Hematopoietic multipotent progenitor cell treated with erythropoietin and hydrocortisone succinate and interleukin-3 and kit ligand, for 15 days (in vitro differentiated cells): ENCODE measurements at regions not wholly inside any gene's neighbourhood (a gene's known extent, or its start where the extent isn't known, plus 50 kb on each side); places are given as distances from the start of the nearest gene placed in this dataset.

Source experiments
- DNase-seq: peaks from one replicate; pipeline ENCODE4 v3.0.0-alpha.2; 2015; ENCODE audit warnings: low spot score

- DNase-seq = no peak
These were observed 276.9 kb downstream of the UQCRFS1 start for GRCh38 chr19:28936001-28936400.

- no peak for DNase-seq
These were observed 278.3 kb downstream of the UQCRFS1 start for GRCh38 chr19:28934631-28935030.

- no peak for DNase-seq
These were observed 279.9 kb downstream of the UQCRFS1 start for GRCh38 chr19:28933039-28933438.

GRCh38 chr19:28932446-28932845, 280.5 kb downstream of the UQCRFS1 start:
- no peak for DNase-seq

GRCh38 chr19:28929006-28929405, 283.9 kb downstream of the UQCRFS1 start:
- DNase-seq = no peak

- DNase-seq = no peak
These were observed 285.5 kb downstream of the UQCRFS1 start for GRCh38 chr19:28927456-28927855.

- DNase-seq = no peak
These were observed 292.5 kb downstream of the UQCRFS1 start for GRCh38 chr19:28920269-28921066.

GRCh38 chr19:28917621-28918020, 295.3 kb downstream of the UQCRFS1 start:
- no peak for DNase-seq

- no peak for DNase-seq
These were observed 297.1 kb downstream of the UQCRFS1 start for GRCh38 chr19:28915737-28916460.

GRCh38 chr19:28915202-28915601, 297.7 kb downstream of the UQCRFS1 start:
- DNase-seq = no peak

- no peak for DNase-seq
These were observed 298.8 kb downstream of the UQCRFS1 start for GRCh38 chr19:28914173-28914572.

GRCh38 chr19:28913626-28914025, 299.3 kb downstream of the UQCRFS1 start:
- no peak for DNase-seq

- no peak for DNase-seq
These were observed 304.0 kb downstream of the UQCRFS1 start for GRCh38 chr19:28908941-28909340.

- DNase-seq = no peak
These were observed 305.4 kb downstream of the UQCRFS1 start for GRCh38 chr19:28907534-28907933.

GRCh38 chr19:28905996-28906395, 307.0 kb downstream of the UQCRFS1 start:
- DNase-seq = no peak

GRCh38 chr19:28899703-28900102, 313.2 kb downstream of the UQCRFS1 start:
- DNase-seq = no peak

GRCh38 chr19:28898249-28898648, 314.7 kb downstream of the UQCRFS1 start:
- no peak for DNase-seq

- DNase-seq = no peak
These were observed 322.8 kb downstream of the UQCRFS1 start for GRCh38 chr19:28889941-28890670.

- DNase-seq = no peak
These were observed 324.9 kb downstream of the UQCRFS1 start for GRCh38 chr19:28887920-28888618.

- no peak for DNase-seq
These were observed 326.2 kb downstream of the UQCRFS1 start for GRCh38 chr19:28886708-28887107.

- DNase-seq = no peak
These were observed 327.0 kb downstream of the UQCRFS1 start for GRCh38 chr19:28885965-28886364.

GRCh38 chr19:28884786-28885476, 328.0 kb downstream of the UQCRFS1 start:
- DNase-seq = no peak
